Astrocyte (in vitro differentiated cells and primary cell): ENCODE measurements at regions not wholly inside any gene's neighbourhood (a gene's known extent, or its start where the extent isn't known, plus 50 kb on each side); places are given as distances from the start of the nearest gene placed in this dataset.

Experiments
- CTCF ChIP-seq: IDR thresholded peaks from 2 replicates; pipeline ENCODE4 v1.5.1; 2011; ENCODE audit warnings: low read depth, mild to moderate bottlenecking, inconsistent platforms, low read length, moderate library complexity; ENCODE audit not compliant: insufficient read depth
- EZH2 ChIP-seq: IDR thresholded peaks from 2 replicates; pipeline ENCODE4 v1.6.1; 2012; ENCODE audit warnings: mild to moderate bottlenecking, low read length, inconsistent platforms; ENCODE audit not compliant: insufficient read depth

GRCh38 chr2:21198637-21199036, 74.9 kb downstream of the TDRD15 start:
- no peak for TF ChIP-seq CTCF
- TF ChIP-seq EZH2: no peak
